ENCODE measurements at regions not wholly inside any gene's neighbourhood (a gene's known extent, or its start where the extent isn't known, plus 50 kb on each side); places are given as distances from the start of the nearest gene placed in this dataset.
"Not testable (repeated sequence)": the region's sequence is repeated elsewhere in the genome, so short reads cannot be mapped to it uniquely, and the experiment has no call there.

DNA sequence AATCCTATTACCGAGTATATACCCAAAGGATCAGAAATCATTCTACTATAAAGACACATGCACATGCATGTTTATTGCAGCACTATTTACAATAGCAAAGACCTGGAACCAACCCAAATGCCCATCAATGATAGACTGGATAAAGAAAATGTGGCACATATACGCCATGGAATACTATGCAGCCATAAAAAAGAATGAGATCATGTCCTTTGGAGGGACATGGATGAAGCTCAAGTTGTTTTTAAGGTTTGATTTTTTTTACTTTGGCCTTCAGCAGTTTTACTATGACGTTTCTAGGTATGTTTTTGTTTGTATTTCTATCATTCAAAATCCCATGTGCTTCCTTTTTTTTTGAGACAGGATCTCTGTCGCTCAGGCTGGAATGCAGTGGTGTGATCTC, 265.8 kb downstream of the SETD4 start:
- DNase-seq = not testable (repeated sequence)

DNA sequence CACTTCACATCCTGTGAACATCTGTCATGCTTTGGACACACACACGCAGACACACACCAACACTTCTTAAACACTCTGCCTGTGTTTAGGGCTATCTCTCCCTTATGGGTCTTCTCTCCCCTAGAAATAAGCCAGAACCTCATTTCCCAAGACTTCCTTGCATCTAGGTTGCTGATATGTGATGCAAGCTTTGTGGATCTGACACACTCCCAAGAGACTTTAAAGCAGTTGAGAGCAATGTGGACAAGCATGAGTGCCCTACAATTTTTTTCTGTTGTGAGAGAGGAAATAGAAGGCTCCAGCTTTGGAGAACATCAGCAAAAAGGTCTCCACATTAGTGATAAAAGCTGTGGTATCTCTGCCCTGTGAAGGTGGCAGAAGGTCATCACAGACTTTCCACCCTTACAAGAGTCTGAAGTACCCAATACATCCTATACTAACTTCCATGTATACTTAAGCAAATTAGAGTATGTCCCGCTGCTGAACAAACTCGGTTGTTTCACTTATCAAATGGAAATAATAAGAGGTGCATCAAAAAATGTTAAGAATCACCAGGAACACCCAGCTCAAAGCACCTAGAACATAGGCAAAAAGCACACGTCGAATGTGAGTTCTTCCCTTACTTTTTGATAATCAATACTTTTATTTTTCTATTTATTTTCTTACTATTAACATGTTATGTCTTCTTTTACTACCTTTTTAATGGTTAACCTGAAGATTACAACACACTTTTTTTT, 267.6 kb downstream of the SETD4 start:
- no peak for DNase-seq

DNA sequence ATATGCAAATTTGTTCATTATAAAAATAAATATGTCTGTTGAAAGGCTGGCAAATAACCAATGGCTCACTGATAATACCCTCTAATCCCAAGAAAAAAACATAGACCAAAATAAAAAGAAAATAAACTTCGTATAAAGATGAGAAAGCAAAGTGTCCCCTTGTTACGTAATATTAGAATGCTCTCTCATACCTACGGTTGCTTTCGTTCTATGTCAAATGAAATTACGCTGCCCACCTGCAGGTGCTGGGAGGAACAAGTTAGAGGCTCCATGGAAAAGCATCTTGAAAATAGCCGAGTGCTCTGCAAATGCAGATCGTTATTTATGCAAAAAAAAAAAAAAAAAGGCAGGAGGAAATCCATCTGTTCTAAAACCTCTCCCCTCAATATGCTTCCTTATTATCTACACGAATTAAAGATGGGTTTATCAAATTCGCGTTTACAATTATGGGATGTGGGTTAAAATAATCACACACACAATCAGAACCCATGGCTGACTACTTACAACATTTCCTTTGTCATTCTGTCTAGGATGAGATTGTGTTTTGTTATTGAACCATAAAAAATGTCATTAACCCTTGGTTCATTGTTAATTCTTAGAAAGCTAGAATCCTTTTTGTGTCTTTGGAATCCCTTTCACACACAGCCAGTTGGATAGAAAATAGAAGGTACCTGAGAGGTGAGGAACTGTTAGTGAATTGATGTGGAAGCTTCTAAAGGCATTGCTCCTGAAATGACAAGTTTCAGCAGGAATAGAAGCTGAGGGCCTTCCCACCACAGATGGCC, 268.6 kb downstream of the SETD4 start:
- DNase-seq = no peak

DNA sequence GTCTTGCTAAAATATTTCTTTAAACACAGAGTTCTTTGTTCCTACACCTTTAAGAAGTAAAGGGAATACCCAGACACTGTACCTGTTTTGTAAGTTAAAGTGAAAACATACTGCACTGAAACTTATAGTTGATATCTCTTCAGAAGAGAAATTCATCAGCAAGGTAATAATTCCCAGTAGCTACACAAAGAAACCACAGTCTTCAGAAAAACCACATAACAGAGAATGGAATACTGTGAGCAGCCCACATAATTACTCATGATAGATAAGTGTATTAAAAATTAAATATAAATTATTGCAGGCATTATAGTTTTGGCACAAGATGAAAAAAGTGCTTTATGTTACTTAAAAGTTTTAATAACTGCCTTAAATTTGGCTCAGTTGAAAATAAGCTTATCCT, 276.6 kb downstream of the SETD4 start:
- DNase-seq = no peak

DNA sequence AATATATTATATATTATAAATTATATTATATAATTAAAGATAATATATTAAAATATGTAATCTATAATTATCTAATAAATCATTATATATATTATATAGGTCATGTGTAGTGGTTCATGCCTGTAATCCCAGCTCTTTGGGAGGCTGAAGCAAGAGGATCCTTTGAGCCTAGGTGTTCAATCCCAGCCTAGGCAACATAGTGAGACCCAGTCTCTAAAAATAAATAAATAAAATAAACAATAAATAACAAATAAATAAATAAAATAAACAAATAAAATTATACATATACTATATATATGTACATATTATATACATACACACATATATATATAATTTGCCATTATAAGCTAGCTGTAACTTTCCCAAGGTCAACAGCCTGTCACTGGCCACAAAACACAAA, 277.7 kb downstream of the SETD4 start:
- no peak for DNase-seq

DNA sequence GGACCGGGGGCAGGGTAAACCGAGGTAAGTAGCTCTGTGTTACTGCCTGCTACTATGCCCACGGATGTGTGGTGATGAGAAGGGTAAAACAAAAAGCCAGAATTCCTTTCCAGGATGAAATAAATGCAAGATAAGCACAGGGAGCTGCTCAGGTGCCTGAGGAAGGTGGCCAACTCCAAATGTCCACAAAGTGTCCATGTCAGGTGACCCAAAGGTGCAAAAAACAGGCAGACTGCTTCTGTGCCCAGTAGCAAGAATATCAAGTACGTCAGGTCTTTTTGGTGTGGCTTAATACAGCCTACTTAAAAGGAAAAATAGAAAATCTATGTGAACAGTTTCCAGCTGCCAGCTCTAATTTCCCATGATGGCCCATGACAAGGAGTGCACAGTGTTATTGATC, 279.3 kb downstream of the SETD4 start:
- no peak for DNase-seq

DNA sequence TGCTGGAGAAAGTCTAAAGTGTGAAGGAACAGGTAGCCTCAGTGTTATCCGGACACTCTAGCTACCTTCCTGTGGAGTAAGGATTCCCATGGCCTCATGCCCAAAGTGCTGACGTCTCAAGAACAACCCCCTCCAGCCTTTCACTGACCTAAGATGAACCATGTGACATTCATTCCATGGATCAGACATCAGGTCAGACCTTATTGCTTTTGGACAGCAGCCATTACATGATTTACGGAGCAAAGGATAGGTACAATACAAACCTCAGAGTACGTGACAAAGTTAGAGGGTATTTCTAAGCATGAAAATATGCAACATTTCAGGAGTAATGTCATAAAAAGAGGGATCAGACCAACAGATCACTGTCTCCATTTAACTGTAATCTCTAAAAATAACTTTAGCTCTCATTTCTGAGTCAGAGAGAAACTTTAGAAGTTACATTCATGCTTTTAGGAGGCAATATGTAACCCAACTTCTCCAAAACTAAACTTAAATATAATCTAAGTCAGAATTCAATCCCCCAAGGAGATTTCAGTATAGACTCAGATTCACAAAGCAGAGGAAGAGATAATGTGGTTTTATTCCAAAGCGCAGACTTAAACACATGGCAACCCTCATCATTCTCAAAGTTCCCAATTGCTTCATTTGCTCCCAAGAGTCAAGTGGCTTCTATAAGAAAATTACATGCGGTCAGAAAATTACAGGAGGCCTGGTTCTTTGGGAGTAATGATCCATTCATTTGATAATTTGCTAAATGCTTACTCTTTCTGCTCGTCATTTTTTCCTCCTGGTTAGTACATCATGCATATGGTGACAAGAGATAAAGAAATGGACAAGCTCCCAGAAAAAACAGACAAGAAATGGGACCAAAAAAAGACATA, 280.4 kb downstream of the SETD4 start:
- no peak for DNase-seq

DNA sequence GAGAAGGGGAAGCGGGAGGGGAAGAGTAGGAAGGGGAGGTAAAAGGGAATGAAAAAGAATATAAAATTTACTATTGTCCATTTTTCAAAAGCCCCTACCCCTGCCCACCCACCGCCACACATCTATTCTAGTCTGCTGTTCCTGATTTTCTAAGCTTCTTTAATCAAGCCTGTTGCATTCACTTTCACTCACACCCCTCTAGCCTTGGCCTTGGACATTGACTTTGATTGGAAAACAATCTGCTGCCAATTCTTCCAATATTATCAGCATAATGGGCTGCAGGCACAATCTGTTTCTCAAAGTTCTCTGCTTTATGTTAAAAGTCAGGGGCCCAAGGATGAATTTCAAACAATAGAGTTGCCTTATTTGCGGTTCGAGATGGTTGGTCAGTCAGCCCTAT, 281.2 kb downstream of the SETD4 start:
- no peak for DNase-seq

DNA sequence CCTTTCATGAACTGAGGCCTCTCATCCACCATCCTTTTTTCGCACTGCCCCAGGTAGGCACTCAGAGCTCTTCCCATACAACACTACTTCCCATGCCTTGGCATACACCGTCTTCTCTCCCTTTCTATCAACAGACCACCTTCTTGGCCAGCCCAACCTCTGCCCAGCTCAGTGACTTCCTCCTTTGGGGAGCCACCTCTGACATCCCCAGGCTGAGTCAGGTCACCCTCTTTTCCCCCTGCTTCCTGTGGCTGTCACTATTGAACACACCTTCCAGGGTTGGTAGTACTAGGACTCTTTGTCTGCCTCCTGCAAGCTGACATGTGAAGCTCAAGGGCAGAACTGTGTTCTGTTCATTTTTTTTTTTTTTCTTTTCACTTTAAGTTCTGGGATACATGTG, 283.2 kb downstream of the SETD4 start:
- DNase-seq = no peak

DNA sequence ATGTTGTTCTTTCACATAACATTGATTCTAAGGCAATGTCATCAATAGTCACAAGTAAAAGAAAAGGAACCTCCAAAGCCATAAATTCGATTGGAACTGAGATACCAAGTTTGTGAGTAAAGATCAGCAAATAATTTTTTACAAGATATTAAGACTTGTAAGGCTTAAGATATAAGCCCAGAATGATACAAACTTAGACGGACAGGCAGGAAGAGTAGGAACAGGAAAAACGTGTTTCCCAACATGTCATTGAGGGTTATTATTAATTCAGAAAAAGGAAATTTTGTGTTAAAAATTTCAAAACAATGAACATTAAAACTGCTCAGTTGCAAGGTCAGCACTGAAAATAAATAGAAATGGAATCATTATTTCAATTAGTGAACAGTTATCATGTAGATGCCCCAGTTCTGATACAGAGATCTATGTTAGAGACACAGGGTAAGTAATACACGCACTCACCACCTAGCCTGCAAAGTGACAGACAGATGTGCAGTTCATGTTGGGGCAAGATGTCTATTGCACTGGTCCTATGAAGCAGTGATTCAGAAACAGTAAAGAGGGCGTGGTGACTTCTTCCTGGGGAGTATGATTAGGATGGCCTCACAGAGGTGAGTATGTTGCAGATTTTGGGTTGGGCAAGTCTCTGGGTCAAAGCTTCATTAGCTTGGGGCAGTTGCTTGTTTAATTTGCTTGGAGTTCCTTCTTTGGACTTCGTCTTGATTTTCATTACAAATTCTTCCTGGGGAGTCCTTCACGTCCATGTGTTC, 284.4 kb downstream of the SETD4 start:
- no peak for DNase-seq

DNA sequence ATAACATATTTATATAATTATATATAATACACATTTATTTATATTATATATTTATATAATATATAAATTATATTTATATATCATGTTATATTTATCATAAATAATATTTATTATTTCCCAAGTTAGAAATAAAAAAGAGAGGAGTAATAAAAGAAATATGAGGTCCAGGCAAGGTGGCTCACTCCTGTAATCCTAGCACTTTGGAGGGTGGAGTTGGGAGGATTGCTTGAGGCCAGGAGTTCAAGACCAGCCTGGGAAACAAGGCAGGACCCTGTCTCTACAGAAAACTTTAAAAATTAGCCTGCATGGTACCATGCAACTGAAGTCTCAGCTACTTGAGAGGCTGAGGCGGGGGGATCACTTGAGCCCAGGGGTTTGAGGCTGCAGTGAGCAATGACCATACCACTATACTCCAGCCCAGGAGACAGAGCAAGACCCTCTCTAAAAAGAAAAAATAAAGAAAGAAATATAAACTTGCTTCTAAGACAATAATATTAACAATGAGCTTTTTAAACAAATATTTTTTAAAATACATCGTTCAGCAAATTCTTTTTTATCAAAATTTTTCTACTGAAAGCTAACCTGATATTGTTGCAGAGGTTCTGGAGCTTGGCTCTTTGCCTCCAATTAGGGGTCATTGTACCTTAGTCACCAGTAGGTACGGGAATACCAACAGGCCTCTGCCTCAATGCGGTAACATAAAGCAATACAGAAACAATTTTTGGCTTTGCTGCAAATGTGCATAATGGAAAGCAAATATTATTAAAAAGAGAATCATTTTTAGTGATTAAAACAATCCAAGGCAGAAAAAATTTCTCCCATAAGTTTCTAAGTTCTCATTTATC, 290.0 kb downstream of the SETD4 start:
- DNase-seq = no peak

DNA sequence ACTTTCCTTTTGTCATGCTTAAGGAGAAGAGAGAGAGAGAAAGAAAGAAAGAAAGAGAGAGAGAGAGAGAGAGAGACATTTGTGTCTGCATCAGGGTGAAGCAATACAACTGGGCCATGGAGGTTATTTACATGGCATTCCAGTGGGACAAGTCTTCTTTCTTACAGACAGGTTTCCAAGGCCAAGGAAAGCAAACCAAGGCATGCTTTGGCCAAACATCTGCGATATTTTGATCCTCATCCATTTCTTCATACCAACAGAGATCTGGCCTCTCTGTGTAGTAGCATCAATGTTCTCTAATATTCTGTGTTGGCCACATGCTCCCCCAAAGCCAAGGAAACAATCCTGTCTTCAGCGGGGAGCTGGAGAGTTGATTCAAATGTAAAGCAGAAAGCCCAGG, 292.1 kb downstream of the SETD4 start:
- no peak for DNase-seq

DNA sequence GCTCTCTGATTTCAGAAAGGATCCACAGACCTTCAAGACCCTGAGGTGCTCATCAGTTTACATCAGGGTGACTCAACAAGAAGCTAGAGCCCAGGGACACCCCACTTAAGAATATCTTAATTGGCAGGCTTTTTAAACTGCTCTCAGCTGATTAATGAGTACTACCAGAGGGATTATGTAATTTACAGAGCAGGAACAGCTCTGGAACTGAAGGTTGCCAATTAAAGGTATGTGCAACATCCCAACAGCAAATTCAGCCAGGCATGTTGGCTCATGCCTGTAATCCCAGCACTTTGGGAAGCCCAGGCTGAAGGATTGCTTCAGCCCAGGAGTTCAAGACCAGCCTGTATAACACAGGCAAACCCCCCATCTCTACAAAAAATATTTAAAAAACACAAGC, 295.7 kb downstream of the SETD4 start:
- no peak for DNase-seq

DNA sequence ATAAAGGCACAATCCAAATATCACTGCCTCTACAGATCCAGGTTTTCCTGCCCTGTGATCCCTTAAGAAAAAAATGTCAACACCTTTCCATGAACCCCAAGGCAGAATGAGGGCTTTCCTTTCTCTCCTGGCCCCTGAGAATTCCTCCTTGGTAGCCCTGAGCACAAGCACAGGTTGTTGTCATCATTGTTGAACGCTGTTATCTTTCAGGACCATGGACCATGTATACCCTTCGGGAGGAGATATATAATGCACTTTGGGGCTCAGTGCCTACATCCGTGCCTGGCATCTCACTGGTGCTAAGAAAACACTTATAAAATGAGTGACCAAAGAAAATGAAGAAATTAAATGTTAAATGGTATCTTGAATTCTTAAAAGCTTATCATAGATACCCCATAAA, 296.2 kb downstream of the SETD4 start:
- DNase-seq = no peak

DNA sequence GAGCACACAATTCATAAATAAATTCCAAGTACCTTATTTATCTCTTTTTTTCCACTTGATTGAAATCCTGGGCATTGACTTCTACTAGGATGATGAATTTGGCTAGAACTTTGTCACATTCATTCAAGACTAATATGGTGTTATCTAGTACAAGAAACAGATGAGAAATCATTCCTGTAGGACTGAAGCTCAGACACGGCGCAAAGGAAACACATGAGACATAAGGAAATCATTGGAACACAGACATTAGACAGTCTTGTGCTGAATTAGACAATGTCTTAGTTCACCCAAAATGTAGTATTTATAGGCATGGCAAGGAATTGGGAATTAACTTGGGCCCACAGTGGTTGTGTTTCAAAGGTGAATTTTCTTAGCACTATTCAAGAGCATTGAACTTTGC, 305.7 kb downstream of the SETD4 start:
- DNase-seq = no peak

DNA sequence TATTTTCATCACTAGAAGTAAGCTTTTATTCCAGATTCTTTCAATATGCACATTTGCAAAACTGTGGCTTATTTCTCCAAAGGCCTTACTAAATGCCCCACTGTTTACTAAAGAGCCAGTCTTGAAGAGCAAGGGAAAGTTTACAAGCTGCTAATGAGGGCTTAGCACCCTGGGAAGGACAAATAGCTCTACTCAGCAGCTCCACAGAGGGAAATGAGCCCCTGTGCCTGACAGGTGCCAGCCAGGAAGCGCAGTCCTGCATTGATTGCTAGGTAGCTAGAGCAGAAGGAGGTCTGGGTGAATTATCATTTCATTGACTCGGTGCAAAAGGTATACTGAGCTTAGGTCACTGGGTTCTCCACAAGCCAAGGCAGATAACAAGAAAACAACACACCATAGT, 307.0 kb downstream of the SETD4 start:
- no peak for DNase-seq

DNA sequence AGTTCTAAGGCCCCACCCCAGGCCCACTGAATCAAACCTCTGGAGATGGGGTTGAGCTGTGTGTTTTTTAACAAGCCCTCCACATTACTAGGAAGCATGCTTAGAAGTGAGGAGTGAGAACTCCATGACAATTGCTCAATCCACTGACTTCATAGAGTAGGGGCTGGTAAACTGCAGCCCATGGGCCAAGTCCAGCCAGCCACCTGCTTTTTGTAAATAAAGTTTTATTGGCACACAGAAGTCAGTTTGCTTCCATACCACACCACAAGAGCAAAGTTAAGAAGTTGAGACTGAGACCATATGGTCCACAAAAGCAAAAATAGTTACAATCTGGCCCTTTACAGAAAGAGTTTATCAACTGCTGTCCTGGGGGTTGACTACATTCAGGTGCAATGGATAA, 309.2 kb downstream of the SETD4 start:
- DNase-seq = no peak

DNA sequence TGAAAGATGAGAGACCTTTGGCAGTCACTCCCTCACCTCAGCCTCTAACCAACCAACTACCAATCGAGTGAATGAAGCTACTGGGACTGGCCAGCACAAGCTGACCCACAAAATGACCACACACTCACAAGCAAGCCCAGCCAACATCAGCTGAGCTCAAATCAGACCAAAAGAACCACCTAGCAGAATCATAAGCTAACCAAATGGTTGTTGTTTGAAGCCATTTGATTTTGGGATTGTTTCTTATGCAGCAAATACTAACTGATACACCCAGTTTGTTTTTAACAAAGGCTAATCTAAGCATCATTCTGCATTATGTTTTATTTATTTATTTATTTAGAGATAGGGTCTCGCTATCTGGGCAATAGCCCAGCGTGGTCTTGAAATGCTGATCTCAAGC, 310.4 kb downstream of the SETD4 start:
- no peak for DNase-seq

DNA sequence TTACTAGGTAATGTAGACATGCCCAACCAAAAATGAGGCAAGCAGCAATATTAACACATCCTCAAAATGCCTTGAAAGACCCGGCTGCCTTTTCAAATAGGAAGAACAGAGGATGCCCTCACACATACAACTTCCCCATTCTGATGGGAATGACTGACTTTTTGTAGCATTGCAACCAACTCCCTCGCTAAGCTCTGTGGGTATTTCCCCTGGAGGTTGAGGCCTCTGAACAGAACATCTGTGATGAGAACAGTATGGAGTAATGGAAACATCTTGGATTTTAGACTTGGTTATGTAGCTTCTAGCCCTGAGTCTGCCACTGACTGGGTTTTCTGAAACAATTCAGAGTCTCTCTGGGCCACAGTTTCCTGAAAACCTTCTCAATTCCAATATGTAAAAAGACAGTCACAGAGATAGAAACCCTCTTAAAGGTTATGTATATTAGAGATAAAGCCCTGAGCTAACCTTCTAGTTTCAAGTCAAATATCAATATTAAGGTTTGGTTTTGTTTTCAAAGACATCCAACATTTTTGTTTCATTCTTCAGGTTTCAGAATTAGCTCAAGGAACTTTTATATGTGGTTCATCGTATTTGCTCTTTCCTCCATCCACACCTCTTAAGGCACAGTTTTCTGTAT, 311.5 kb downstream of the SETD4 start:
- peak; percentile 77 to 88 for DNase-seq

DNA sequence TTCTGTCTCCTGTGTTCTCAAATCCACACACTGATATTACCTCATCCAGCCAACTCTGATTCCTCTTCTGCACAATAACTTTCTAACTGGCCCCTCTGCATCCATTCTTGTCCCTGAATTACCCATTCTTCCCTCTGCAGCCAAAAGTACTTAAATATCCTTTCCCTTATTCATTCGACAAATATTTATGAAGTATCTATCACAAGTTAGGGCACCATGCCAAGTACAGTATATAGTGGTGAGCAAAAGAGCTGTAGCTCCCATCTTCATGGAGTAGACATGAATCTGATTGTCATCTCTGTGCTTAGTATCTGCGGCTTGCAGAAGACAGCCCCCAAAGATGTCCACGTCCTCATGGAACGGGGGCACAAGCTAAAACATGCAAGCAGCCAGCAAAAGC, 316.8 kb downstream of the SETD4 start:
- no peak for DNase-seq

DNA sequence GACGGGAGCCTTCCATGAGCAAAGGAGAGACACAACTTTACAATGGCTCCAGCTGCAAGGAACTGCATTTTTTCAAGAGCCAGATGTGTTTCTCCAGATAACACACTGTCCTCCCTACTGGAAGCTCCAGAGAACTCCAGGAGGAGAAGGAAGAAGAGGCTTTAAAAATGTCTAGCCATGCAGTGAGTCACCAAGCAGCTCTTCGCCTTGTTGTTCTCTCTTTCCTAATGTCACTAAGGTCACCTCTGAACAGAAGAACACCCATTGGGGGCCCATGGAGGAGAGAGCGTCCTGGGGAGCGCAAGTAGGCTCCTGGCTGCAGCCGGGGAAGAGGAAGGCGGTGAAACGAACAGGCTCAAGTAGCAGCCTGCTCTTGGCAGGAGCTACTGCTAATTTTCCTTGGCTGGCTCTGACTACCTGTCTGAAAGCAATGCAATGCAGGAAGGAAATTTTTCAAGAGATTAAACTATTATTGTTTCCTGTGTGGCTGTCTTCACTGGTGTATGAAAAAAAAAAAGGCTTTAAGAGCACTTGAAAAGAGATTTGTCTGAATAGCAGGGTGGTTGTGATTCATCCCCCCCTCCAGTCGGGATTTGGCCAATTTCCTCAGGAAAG, 321.9 kb downstream of the SETD4 start:
- DNase-seq = no peak

Measured in inflammatory macrophage treated with lipopolysaccharide for 1 hour (primary cell).